Neural progenitor cell (in vitro differentiated cells): ENCODE measurements at regions not wholly inside any gene's neighbourhood (a gene's known extent, or its start where the extent isn't known, plus 50 kb on each side); places are given as distances from the start of the nearest gene placed in this dataset.

Experiments used
- EZH2 ChIP-seq: fragments of 200-600 bp; sonication (generic); IDR thresholded peaks from 2 replicates; pipeline ENCODE4 v1.6.1; 2017; ENCODE audit warnings: antibody characterized with exemption, mild to moderate bottlenecking, moderate library complexity
- EZH2phosphoT487 ChIP-seq: fragments of 200-600 bp; sonication (generic); IDR thresholded peaks from 2 replicates; pipeline ENCODE4 v1.6.1; 2017; ENCODE audit warnings: antibody characterized with exemption
- TF ChIP-seq, protein P1 (sequence below): fragments of 200-600 bp; sonication (generic); IDR thresholded peaks from 2 replicates; pipeline ENCODE4 v1.5.1; 2017; ENCODE audit warnings: antibody characterized with exemption, mild to moderate bottlenecking

GRCh38 chr16:87058728-87059250, 258.4 kb downstream of the C16orf95 start:
- TF ChIP-seq, protein P1, sequence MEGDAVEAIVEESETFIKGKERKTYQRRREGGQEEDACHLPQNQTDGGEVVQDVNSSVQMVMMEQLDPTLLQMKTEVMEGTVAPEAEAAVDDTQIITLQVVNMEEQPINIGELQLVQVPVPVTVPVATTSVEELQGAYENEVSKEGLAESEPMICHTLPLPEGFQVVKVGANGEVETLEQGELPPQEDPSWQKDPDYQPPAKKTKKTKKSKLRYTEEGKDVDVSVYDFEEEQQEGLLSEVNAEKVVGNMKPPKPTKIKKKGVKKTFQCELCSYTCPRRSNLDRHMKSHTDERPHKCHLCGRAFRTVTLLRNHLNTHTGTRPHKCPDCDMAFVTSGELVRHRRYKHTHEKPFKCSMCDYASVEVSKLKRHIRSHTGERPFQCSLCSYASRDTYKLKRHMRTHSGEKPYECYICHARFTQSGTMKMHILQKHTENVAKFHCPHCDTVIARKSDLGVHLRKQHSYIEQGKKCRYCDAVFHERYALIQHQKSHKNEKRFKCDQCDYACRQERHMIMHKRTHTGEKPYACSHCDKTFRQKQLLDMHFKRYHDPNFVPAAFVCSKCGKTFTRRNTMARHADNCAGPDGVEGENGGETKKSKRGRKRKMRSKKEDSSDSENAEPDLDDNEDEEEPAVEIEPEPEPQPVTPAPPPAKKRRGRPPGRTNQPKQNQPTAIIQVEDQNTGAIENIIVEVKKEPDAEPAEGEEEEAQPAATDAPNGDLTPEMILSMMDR: no peak
- TF ChIP-seq EZH2 (no peak), EZH2phosphoT487 (no peak)
